ENCODE measurements at regions not wholly inside any gene's neighbourhood (a gene's known extent, or its start where the extent isn't known, plus 50 kb on each side); places are given as distances from the start of the nearest gene placed in this dataset.
A peak's percentile ranks its signal among the peaks of the same experiment; 100 is the strongest.

GRCh38 chr7:142440219-142440905, 182.5 kb upstream of the PRSS58 start:
- no peaks in the 10 kb centered on the region for H4K20me1 ChIP-seq (replicated peaks; ENCODE audit: insufficient read depth)
- H3K27me3 Mint-ChIP-seq (ENCODE audit: insufficient read depth, low read depth, poor library complexity) = peaks cover 8% of the 10 kb centered on the region
- H3K4me3 ChIP-seq = no peak overlapping the region
- H3K27ac ChIP-seq (ENCODE audit: low read depth) = no peak overlapping the region
- no peaks in the 10 kb centered on the region for H3K79me2 ChIP-seq (replicated peaks; ENCODE audit: insufficient read depth)
- 0 out of 2 replicates have a peak overlapping the region, but pooled peaks have one; percentile 28 for H2AFZ ChIP-seq
- no peaks in the 10 kb centered on the region for H3K36me3 Mint-ChIP-seq (ENCODE audit: low read depth)
- DNase-seq (ENCODE audit: low spot score) (no peak), ATAC-seq (no peak)
- H3K4me3 Mint-ChIP-seq = no peak overlapping the region
- H3K36me3 ChIP-seq (ENCODE audit: insufficient read depth) = no peaks in the 10 kb centered on the region
- peaks cover 20% of the 10 kb centered on the region for H3K4me1 ChIP-seq (ENCODE audit: insufficient read depth)
- H3K27me3 ChIP-seq (ENCODE audit: insufficient read depth) = no peaks in the 10 kb centered on the region
- no peaks in the 10 kb centered on the region for H3K9me3 Mint-ChIP-seq
- H3F3A ChIP-seq (replicated peaks; ENCODE audit: low read depth) = no peaks in the 10 kb centered on the region
- TF ChIP-seq JUNB (IDR thresholded peaks at IDR 0.05; ENCODE audit: unreplicated experiment) = no peak
- peaks cover 31% of the 10 kb centered on the region for H3K4me1 Mint-ChIP-seq
- H3K4me2 ChIP-seq = no peak overlapping the region
- no peaks in the 10 kb centered on the region for H3K9me2 ChIP-seq (ENCODE audit: insufficient read depth)
- no peak overlapping the region for H3K27ac Mint-ChIP-seq

GRCh38 chr7:142439739-142440138, 181.9 kb upstream of the PRSS58 start:
- Histone ChIP-seq H2AFZ (no peak overlapping the region), H3K27me3 (ENCODE audit: insufficient read depth) (no peaks in the 10 kb centered on the region), H3K79me2 (replicated peaks; ENCODE audit: insufficient read depth) (no peaks in the 10 kb centered on the region), H4K20me1 (replicated peaks; ENCODE audit: insufficient read depth) (no peaks in the 10 kb centered on the region), H3K9me2 (ENCODE audit: insufficient read depth) (no peaks in the 10 kb centered on the region), H3K36me3 (ENCODE audit: insufficient read depth) (no peaks in the 10 kb centered on the region), H3K4me1 (ENCODE audit: insufficient read depth) (peaks cover 18% of the 10 kb centered on the region), H3K4me3 (no peak overlapping the region), H3K4me2 (no peak overlapping the region), H3F3A (replicated peaks; ENCODE audit: low read depth) (no peaks in the 10 kb centered on the region), H3K27ac (ENCODE audit: low read depth) (no peak overlapping the region)
- Mint-ChIP-seq H3K4me1 (peaks cover 25% of the 10 kb centered on the region), H3K27ac (no peak overlapping the region), H3K4me3 (no peak overlapping the region), H3K9me3 (no peaks in the 10 kb centered on the region), H3K27me3 (ENCODE audit: insufficient read depth, low read depth, poor library complexity) (peaks cover 8% of the 10 kb centered on the region), H3K36me3 (ENCODE audit: low read depth) (no peaks in the 10 kb centered on the region)
- DNase-seq (ENCODE audit: low spot score) (no peak), ATAC-seq (no peak)
- TF ChIP-seq NANOG (IDR thresholded peaks at IDR 0.05; ENCODE audit: borderline replicate concordance) = no peak
- no peak for TF ChIP-seq REST (IDR thresholded peaks at IDR 0.05; ENCODE audit: unreplicated experiment)
- TF ChIP-seq CREB1 (CRISPR knock-in tag; IDR thresholded peaks at IDR 0.05; ENCODE audit: low read depth) = no peak
- no peak for TF ChIP-seq POLR2AphosphoS5 (IDR thresholded peaks at IDR 0.05; ENCODE audit: low read depth)
- no peak for TF ChIP-seq ZNF114 (CRISPR knock-in tag; IDR thresholded peaks at IDR 0.05)
- no peak for TF ChIP-seq EZH2 (IDR thresholded peaks at IDR 0.05; ENCODE audit: low read depth, unreplicated experiment)
- TF ChIP-seq EZH2phosphoT487 (IDR thresholded peaks at IDR 0.05; ENCODE audit: unreplicated experiment) = no peak

Data from GM23338 (cell line).